HG03108 (cell line): ENCODE measurements at regions not wholly inside any gene's neighbourhood (a gene's known extent, or its start where the extent isn't known, plus 50 kb on each side); places are given as distances from the start of the nearest gene placed in this dataset.

ENCODE experiments used
- ATAC-seq: cut with Tn5 transposase; IDR thresholded peaks from one replicate; pipeline ENCODE4 v1.9.1; 2021; ENCODE audit warnings: moderate library complexity; ENCODE audit not compliant: unreplicated experiment

DNA sequence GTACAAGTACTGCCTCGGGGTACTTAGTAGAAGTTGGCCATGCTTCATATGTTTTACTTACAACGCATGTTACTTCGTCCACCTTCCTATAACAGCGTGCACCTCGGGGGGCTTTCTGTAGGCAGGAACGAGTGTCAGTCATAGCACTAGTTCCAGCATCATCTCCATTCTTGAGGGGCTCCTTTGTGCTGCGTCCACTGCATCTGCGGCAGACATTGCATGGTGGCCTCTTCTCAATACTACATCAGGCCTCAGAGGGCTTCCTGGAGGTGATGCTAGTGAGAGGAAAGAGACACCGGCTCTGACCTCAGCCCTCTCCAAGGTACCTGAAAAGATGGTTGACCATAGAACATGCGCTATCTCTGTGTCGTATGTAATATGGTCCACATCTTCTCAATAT is 121.2 kb upstream of the RTL1 start:
- no peak for ATAC-seq

DNA sequence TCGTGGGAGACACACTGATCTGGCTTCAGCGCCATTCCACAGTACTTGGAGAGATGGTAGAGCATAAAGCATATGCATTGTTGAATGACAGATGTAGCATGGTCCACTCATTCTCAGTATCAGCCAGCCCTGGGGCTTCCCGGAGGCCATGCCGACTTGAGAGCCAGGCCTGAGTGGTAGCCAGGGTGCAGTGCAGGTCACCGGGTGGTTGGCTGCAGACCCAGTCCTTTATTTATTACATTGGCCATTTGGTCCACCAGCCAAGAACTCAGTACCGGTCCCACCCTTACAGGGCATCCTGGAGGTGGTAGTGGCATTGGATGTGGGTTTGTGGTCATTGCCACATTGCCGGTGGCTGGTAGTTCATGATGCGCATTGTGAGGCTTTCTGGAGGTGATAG is 121.6 kb upstream of the RTL1 start:
- no peak for ATAC-seq

DNA sequence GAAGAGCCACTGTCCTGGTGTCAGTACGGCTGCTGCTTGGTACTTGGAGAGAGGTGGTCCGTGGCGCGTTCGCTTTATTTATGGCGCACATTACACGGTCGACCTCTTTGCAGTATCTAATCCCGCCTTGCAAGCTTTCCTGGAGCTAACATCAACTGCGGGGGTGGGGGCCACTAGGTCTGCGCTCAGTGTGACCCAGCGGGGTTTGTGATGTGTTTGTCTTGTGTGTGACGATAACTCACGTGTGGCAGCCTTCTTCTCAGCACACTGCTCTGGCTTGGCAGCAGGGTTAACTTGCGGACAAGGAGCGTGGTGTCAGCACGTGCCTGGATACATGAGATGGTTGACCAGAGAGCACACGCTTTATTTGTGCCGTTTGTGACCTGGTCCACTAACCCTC is 122.2 kb upstream of the RTL1 start:
- no peak for ATAC-seq

DNA sequence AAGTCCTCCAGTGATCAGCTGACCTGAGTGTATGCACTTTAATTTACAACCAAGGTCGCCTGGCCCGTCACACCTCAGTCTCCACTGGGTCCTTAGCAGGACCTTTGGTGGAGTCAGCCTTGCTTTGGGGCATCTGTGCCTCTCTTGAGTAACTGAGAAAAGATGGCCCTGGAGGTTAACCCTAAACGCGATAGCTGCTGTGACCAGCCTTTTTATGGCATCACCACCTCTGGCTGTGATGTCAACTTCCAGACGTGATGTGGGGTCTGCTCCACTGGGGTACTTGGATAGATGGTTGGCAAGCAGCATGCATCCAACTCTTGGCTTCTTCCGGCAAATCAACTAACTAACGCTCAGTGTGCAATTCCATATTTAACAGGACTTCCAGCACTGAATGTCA is 122.8 kb upstream of the RTL1 start:
- ATAC-seq = no peak

DNA sequence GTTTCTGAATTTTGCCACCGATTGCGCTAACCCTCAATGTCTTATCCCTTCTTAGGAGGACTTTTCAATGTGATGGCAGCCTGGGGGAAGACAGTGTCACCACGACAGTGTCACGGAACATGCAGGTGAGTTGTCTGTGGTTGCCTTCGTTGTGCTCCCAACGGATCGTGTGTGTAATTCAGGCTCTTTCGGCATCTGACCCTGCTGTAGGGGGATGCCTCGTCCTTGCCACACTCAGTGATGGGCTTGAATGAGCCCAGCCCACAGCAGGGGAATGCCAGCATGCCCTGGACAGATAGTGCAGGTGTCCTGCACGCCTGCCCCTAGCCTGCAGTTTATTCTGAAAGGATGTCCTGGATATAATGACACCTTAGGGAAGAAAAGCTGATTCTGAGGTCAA is 123.8 kb upstream of the RTL1 start:
- ATAC-seq = no peak

DNA sequence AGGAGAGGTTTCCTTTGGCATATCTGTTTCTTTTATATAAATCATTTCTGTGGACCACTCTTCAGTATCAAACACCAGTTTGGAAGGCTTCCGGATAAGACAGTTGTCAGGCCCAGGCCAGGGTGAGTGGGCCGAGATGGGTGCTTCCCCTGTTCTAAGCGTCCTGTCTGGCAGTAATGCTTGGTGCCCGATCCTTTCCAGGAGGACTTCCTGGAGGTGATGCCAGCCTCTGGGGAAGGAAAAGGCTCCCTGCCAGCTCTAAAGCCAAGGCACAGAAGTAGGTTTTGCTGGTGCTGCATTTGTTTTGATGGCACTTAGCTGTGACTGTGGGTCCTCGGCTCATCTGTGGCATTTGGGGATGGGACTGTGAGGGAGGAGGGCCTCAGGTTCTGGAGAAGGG is 124.4 kb upstream of the RTL1 start:
- ATAC-seq = no peak

DNA sequence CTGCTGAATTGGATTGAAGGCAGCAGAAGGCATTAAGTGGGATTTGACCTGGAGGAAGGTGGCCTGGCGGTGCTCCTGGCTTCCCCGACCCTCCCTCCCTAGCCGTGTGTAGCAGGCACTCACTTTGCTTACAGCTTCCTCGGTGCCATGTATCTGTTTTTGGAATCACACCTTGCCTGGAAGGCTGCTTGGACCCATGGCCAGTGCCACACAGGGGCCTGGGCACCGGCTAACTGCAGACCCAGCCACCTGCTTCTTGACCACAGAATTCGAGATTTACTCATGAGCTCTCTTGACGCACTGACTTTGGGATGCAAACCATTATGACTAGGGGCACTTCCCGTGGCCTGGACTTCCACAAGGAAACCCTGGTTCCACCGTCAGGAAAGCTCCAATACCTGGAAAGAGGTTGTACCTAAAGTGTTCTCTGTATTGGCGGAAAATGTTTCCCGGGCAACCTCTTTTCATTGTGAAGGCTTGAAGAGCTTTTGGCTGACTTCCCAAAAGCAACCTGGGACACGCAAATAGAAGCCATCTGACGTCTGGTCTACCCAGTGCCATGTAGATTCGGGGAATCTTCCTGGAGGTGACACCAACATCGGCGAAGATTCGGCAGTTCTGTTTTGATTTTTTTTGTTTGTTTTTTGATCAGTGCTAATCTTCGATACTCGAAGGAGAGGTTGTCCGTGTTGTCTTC is 125.6 kb upstream of the RTL1 start:
- no peak for ATAC-seq

DNA sequence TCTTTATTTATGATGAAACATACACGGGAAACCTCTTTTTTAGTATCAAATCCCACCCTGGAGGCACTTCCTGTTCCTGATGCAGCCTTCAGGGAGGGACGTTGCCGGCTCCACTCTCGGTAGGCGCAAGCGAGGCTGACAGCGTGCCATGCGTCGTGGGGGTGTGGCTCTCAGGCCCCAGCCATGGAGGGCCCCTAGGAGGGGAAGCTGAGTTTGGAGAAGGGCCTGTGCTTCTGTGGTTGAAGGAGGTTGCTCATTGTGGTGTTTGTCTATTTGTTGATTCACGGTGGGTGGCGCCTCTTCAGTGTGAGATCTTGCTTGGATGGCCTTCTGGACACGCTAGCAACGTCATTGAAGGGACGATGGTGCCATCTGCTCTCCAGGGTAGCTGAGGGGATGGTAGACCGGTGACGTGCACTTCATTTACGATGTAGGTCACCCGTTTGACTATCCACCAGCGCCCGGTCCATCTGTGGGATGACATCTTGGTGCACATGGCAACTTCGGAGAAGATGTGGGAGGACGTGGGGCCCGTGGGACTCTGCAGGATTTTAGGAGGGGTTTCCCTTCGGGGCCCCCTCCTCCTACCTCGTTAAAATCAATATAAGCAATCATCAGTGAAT is 126.3 kb upstream of the RTL1 start:
- no peak for ATAC-seq

DNA sequence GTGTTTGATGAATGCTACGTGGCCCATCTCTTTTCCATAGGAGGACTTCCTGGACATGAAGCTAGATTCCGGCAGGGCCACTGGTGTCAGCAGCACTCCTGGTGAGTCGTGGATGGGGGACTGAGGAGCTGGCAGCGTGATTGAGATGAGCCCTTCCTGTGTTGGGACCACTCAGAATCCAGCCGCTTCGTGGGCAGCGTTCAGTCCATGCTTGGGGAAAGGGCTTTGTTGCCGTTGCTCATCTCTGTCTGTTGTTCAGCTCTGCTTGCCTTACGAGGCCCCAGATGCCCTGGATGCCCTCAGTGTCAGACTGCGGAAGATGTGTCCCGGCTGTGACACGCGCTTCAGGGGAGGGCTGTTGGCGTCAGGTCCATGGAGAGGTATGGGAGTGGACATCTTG is 127.1 kb upstream of the RTL1 start:
- ATAC-seq = no peak

DNA sequence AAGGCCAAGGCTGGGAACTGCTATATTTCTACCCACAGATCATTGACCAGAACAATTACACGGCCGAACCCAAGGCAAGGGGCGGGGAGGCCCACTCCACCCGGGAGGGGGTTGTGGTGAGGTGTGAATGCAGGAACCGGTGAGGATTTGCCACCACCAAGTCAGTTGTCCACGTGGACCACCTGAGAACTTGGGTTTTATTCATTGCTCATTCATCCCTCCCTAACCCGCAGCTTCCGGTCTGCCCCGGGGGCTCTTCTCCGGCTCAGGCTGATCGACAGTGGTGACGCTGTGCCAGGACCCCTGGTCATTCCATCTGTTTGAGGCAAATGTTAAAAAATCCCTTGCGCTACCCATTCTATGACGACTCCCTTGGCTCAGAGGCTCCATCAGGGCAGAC is 127.7 kb upstream of the RTL1 start:
- ATAC-seq = no peak

DNA sequence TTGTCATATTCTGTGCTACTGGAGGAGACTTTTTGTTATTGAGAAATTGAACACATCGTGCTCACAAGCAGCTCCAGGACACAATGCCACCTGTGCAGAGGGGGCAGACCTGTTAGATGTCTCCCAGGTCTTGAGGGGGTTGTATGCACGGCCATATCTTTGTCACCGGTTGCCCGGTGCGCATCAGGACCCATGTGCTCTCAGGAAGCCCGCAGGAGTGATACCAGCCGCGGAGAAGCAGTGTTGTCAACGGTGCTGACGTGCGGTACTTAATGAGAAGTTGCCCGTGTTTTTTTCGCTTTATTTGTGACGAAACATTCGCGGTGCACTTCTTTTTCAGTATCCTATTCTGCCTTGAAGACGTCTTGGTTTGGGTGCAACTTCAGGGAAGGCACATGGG is 128.2 kb upstream of the RTL1 start:
- no peak for ATAC-seq

DNA sequence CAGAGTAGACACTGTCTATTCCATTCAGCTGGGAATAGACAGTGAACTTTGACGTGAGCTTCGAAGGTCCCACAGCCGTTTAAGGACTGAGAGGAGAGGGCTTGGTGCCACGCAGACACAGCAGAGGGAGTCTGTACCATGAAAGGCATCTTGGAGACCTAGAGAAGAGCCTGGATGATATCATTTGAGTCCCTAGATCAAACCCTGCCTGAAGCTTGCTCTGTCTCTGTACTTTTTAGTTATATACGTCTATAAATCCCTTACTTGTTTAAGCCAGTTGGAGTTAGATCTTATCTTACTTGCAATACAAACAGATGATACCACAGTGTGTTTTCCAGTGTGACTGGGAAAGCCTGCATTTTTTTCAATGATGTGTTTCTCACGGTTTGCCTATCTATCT is 128.9 kb upstream of the RTL1 start:
- no peak for ATAC-seq

DNA sequence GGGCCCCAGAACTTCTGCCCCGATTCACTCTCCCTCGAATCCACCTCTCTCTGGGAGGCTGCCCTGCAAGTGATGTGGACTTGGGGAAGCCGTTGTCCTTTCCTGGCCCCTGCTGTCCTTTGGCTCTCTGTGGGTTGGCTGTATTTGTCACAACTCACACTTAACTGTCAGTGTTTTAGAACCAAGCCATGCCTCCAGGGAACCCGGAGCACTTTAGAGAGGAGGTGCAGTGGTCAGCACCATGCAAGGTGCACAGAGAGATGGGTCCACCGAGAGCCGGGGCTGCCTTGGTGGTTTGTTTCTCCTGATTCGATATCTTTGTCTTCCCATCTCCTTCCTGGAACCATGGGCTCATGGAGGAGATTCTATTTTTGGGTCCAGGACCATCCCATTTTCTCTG is 129.5 kb upstream of the RTL1 start:
- ATAC-seq = no peak

DNA sequence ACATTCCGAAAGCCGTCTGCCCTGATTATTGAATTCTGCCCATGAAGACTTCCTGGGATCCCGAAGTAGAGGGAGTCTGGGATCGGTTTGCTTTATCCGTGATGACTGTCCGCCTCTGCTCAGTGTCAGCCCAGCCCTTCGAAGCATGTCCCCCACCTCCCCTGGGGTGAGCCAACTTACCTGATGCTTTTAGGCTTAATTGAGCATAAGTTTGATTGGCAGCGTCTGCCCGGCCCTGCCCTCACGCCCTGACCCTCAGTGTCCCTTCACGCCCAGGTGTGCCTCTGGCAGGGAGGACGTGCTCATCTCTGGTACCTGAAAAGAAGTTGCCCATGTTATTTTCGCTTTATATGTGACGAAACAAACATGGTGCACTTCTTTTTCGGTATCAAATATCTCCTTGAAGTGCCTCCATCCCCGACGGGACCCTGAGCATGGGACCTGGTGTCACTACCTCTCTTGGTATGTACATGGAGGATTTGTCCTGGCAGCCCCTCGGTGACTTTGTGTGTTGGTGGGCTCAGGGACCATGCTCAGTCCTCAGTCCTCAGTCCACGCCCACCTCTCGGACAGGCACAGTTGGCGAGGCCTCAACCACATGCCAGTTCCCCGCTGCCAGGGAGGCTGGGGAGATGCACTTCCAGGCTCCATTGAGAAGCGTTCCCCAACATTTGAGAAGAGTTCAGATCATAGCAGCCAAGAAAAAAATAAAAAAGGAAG is 130.1 kb upstream of the RTL1 start:
- ATAC-seq = no peak

DNA sequence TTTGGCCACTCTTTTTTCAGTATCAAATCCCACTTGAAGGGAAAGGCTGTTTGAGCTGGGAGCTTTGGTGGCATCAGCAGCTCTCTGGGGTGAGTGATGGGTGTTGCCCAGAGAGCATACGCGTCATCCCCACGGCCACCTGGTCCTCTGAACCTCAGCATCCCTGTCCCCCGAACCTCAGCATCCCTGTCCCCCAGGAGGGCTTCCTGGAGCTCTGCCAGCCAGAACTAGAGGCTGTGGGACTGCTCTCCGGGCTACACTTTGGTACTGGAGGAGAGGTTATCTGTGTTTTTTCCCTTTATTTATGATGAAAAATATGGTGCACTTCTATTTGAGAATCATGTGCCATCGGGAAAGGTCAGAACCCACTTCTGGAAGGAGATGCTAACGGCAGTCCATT is 131.5 kb upstream of the RTL1 start:
- no peak for ATAC-seq

DNA sequence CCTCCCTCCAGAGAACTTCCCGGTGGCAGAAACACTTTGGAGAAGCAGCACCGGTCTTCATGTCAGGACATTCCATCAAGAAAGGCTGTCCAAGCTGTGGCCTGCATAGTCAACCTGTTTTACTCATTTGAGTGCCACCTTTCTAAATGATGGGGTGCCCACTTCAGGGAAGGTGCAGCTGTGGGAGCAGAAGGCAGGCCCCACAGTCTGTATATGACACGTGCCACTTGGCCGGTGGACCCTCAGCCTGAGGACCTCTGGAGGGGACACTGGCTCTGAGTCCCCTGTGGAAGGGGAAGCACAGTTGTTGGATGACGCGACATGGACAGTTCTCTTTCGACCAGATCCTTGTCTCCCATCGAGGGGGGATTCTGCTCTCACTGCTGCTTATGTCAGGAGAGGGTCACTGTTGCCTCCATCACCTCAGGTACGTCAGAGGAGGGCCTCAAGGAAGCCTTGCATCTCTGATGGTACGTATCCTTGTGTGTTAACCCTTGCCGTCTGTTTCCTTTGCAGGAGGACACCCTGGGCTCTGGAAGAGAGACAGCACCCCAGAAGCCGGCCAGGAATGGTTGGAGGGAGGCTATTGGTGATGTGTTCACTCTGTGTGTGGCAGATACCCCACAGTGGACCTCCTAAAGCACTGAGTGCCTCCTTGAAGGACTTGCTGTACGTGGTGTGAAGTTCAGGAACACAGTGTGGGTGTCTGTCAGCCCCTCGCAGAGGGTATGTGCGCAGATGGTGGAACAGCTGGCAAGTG is 132.1 kb upstream of the RTL1 start:
- ATAC-seq = no peak

DNA sequence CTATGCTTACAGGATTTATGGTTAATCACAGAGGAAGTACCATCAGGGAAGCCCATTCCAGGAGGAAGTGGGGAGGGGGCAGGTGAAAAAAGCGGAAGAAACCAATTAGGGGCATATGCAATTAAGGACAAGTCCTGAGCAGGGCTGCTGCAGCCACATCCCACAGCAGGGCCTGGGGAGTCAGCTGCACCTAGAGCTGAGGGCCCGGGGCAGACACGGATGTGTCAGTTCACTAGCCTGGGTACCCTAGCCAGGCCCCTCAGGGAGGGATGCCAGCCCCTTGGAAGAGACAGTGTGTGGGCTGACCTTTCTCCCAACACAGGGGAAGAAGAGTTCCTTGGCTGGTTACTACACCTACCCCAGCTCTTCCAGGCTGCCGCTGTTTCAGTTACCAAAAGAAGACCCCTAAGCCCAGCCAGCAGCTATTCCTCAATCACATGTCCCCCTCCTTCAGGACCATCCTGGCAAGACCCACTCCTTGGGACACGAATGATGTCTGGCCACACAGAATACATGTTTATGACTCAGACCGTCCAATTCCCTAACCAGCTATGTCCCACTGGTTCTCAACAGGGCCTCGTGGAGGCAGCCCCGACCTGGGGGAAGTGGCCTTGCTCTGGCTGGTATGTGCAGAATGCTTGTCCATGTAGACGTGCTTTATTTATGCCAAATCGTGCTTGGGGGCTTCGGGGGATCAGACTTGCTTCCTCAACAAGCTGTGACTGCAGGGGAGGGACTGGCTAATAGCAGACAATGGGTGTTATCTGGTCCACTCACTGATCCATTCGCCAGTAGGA is 133.7 kb upstream of the RTL1 start:
- no peak for ATAC-seq

DNA sequence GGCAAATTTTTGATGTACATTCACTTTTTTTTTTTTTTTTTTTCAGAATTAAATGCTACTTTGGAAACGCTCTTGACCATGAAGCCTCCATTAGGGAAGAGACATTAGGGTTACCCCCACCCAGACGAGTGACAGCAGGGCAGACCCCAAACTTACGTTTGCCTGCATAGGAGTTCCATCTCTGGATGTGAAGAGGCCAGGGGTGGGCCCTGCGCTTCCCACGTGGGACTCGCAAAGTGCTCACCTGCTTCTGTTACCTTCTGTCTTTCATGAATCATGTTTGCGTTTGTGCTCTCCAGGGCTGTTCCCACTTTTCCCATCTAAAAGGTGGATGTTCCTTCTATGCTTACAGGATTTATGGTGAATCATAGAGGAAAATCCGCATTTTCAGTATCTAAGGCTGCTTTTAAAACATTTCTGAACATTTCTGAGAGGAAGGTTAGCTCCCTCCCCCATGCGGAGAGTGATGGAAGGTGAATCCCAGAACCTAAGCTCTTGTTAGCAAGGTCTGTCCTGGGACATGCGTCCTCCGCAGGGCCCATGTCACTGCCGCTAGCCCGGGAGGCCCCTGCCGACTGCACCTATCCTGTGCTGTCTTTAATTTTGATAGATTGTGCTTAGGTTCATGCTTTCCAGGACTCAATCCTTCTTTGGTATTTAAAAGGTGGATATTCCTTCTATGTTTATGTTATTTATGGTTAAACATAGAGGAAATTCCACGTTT is 135.7 kb upstream of the RTL1 start:
- ATAC-seq = no peak

DNA sequence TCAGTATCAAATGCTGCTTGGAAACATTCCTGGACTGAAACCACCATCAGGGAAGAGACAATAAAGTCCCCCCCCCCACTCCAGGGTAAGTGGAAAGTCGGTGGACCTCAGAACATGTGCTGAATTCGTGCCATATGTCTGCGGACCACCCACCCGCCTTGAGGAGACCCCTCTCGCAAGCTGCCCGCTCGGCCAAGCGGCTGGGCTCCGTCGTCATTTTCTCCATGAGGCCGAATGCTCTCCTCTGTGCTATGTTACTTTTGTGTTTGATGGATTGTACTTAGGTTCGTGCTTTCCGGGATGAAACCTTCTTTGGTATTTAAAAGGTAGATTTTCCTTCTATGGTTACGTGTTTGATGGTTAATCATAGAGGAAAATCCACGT is 136.2 kb upstream of the RTL1 start:
- no peak for ATAC-seq
